ENCODE measurements at regions not wholly inside any gene's neighbourhood (a gene's known extent, or its start where the extent isn't known, plus 50 kb on each side); places are given as distances from the start of the nearest gene placed in this dataset.

DNA sequence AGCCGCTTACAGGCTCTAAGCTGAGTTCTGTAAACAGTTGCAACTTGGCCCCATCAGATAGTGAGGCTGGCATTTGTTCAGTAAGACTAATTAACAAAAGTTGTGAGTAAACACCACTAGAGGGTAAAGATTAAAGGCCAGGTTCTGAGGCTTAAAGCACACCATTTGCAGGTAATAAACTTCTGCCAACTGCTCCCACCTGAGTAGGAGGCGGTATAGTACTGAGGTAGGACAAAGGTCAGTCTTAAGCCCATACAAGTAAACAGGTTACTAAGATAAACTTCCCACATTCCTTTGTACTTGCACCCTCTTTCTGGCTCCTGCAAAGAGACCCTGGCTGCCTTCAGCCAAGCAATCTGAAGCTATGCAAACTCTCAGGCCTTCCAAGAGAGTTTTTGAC, 419.6 kb downstream of the DNAH5 start:
- TF ChIP-seq, protein P1, sequence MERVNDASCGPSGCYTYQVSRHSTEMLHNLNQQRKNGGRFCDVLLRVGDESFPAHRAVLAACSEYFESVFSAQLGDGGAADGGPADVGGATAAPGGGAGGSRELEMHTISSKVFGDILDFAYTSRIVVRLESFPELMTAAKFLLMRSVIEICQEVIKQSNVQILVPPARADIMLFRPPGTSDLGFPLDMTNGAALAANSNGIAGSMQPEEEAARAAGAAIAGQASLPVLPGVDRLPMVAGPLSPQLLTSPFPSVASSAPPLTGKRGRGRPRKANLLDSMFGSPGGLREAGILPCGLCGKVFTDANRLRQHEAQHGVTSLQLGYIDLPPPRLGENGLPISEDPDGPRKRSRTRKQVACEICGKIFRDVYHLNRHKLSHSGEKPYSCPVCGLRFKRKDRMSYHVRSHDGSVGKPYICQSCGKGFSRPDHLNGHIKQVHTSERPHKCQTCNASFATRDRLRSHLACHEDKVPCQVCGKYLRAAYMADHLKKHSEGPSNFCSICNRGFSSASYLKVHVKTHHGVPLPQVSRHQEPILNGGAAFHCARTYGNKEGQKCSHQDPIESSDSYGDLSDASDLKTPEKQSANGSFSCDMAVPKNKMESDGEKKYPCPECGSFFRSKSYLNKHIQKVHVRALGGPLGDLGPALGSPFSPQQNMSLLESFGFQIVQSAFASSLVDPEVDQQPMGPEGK (CRISPR knock-in tag; IDR thresholded peaks at IDR 0.05; ENCODE audit: borderline replicate concordance): no peak
- no peak for TF ChIP-seq OSR1 (CRISPR knock-in tag; IDR thresholded peaks at IDR 0.05)
- no peak for TF ChIP-seq ZFP30 (CRISPR knock-in tag; IDR thresholded peaks at IDR 0.05)
- no peak for TF ChIP-seq ARNTL (CRISPR knock-in tag; IDR thresholded peaks at IDR 0.05; ENCODE audit: borderline replicate concordance, low read depth)
- no peak for TF ChIP-seq TCF4 (CRISPR knock-in tag; IDR thresholded peaks at IDR 0.05; ENCODE audit: borderline replicate concordance)

All from SK-N-SH treated with all-trans-retinoic acid at 6 μM for 48 hours (cell line).